OCI-LY1 (cell line): ENCODE measurements at regions not wholly inside any gene's neighbourhood (a gene's known extent, or its start where the extent isn't known, plus 50 kb on each side); places are given as distances from the start of the nearest gene placed in this dataset.
"Not testable (repeated sequence)": the region's sequence is repeated elsewhere in the genome, so short reads cannot be mapped to it uniquely, and the experiment has no call there.

Experiments used
- H2AFZ ChIP-seq: fragments of 200-600 bp; sonication (generic), shearing (Covaris generic); 2 replicates; pipeline ENCODE4 v1.6.0; 2014; ENCODE audit warnings: antibody characterized with exemption, mild to moderate bottlenecking, low read length
- H3F3A ChIP-seq: fragments of 200-600 bp; sonication (generic), shearing (Covaris generic); 2 replicates; pipeline ENCODE4 v1.6.0; 2014; ENCODE audit warnings: mild to moderate bottlenecking, antibody characterized with exemption, low read length, moderate library complexity; ENCODE audit not compliant: insufficient read depth
- H3K27ac ChIP-seq: fragments of 200-600 bp; sonication (generic); 2 replicates; pipeline ENCODE4 v1.5.1; 2014; ENCODE audit warnings: low read length, mixed run types, mild to moderate bottlenecking, low read depth; ENCODE audit not compliant: poor library complexity, severe bottlenecking
- H3K27me3 ChIP-seq: fragments of 200-600 bp; sonication (generic); 2 replicates; pipeline ENCODE4 v1.6.0; 2014; ENCODE audit warnings: antibody characterized with exemption, mild to moderate bottlenecking, low read length, moderate library complexity; ENCODE audit not compliant: insufficient read depth
- H3K36me3 ChIP-seq: fragments of 200-600 bp; sonication (generic); 2 replicates; pipeline ENCODE4 v1.6.1; 2014; ENCODE audit warnings: mild to moderate bottlenecking, antibody characterized with exemption, low read length, moderate library complexity, mixed read lengths; ENCODE audit not compliant: insufficient read depth
- H3K4me1 ChIP-seq: fragments of 200-600 bp; sonication (generic); 2 replicates; pipeline ENCODE4 v1.5.1; 2014; ENCODE audit warnings: mild to moderate bottlenecking, low read length, moderate library complexity; ENCODE audit not compliant: insufficient read depth, severe bottlenecking
- H3K4me2 ChIP-seq: fragments of 200-600 bp; sonication (generic), shearing (Covaris generic); 2 replicates; pipeline ENCODE4 v1.6.1; 2014; ENCODE audit warnings: low read length
- H3K4me3 ChIP-seq: fragments of 200-600 bp; sonication (generic); 2 replicates; pipeline ENCODE4 v1.5.1; 2014; ENCODE audit warnings: low read length, low read depth, mild to moderate bottlenecking, mixed read lengths; ENCODE audit not compliant: poor library complexity, severe bottlenecking
- H3K79me2 ChIP-seq: fragments of 200-600 bp; shearing (Covaris generic); 2 replicates; pipeline ENCODE4 v1.6.1; 2016; ENCODE audit warnings: mixed run types, low read length, mixed read lengths; ENCODE audit not compliant: insufficient read depth
- H3K9ac ChIP-seq: fragments of 200-600 bp; sonication (generic), shearing (Covaris generic); 2 replicates; pipeline ENCODE4 v1.6.1; 2014; ENCODE audit warnings: mild to moderate bottlenecking, low read length, mixed read lengths
- H3K9me2 ChIP-seq: fragments of 200-600 bp; sonication (generic), shearing (Covaris generic); 2 replicates; pipeline ENCODE4 v1.6.1; 2014; ENCODE audit warnings: low read depth, mild to moderate bottlenecking, low read length, mixed read lengths
- H3K9me3 ChIP-seq: fragments of 200-600 bp; shearing (Covaris generic); 2 replicates; pipeline ENCODE4 v1.6.1; 2014; ENCODE audit warnings: low read length, mixed read lengths
- H4K20me1 ChIP-seq: fragments of 200-600 bp; sonication (generic), shearing (Covaris generic); 2 replicates; pipeline ENCODE4 v1.6.0; 2016; ENCODE audit warnings: mild to moderate bottlenecking, low read length; ENCODE audit not compliant: insufficient read depth
- CTCF ChIP-seq: fragments of 200-600 bp; sonication (generic), shearing (Covaris generic); IDR thresholded peaks from 2 replicates; pipeline ENCODE4 v1.5.1; 2017; ENCODE audit warnings: mild to moderate bottlenecking, antibody characterized with exemption, low read length, moderate library complexity, mixed read lengths
- EZH2 ChIP-seq: fragments of 200-600 bp; sonication (generic), shearing (Covaris generic); IDR thresholded peaks from 2 replicates; pipeline ENCODE4 v1.8.0; 2017; ENCODE audit warnings: borderline replicate concordance, mixed run types, mild to moderate bottlenecking, antibody characterized with exemption, low read length, moderate library complexity, mixed read lengths

GRCh38 chr18:60013148-60013547 lies 113.4 kb downstream of the PMAIP1 start:
- H2AFZ ChIP-seq, H3K9me2 ChIP-seq, H3K4me3 ChIP-seq, H3K4me2 ChIP-seq, H3K4me1 ChIP-seq, H3K9ac ChIP-seq, H4K20me1 ChIP-seq, H3K79me2 ChIP-seq, H3K9me3 ChIP-seq, H3K27me3 ChIP-seq, H3K36me3 ChIP-seq, H3F3A ChIP-seq, H3K27ac ChIP-seq: not testable (repeated sequence)

- TF ChIP-seq EZH2: no peak
- TF ChIP-seq CTCF: no peak
- peaks cover 5% of the 10 kb centered on the region; the same call in 1 of the 2 replicates for H3K9me3 ChIP-seq
- H3K36me3 ChIP-seq: no peaks in the 10 kb centered on the region; the same call in 1 of the 2 replicates
These were observed 111.2 kb downstream of the PMAIP1 start for GRCh38 chr18:60010984-60011383.

GRCh38 chr18:60010513-60010912 lies 110.7 kb downstream of the PMAIP1 start:
- no peaks in the 10 kb centered on the region for H3K79me2 ChIP-seq
- no peak for TF ChIP-seq CTCF
- no peak for TF ChIP-seq EZH2
- no peaks in the 10 kb centered on the region for H3F3A ChIP-seq
- H3K27me3 ChIP-seq: no peaks in the 10 kb centered on the region
- no peak overlapping the region for H3K27ac ChIP-seq
- H3K4me3 ChIP-seq: no peak overlapping the region
- H3K4me1 ChIP-seq: no peaks in the 10 kb centered on the region
- no peak overlapping the region for H2AFZ ChIP-seq
- no peaks in the 10 kb centered on the region; the same call in 1 of the 2 replicates for H3K36me3 ChIP-seq
- no peaks in the 10 kb centered on the region for H4K20me1 ChIP-seq
- H3K9me2 ChIP-seq: no peaks in the 10 kb centered on the region
- H3K4me2 ChIP-seq: no peak overlapping the region
- peaks cover 5% of the 10 kb centered on the region; the same call in 1 of the 2 replicates for H3K9me3 ChIP-seq
- H3K9ac ChIP-seq: no peak overlapping the region

More at GRCh38 chr18:60010984-60011383, 111.2 kb downstream of the PMAIP1 start:
- Histone ChIP-seq H3F3A (no peaks in the 10 kb centered on the region), H3K9ac (no peak overlapping the region), H3K27me3 (no peaks in the 10 kb centered on the region), H4K20me1 (no peaks in the 10 kb centered on the region), H3K27ac (no peak overlapping the region), H3K9me2 (no peaks in the 10 kb centered on the region), H3K4me1 (no peaks in the 10 kb centered on the region), H2AFZ (no peak overlapping the region), H3K4me3 (no peak overlapping the region), H3K4me2 (no peak overlapping the region), H3K79me2 (no peaks in the 10 kb centered on the region)

GRCh38 chr18:60007661-60008060 lies 107.9 kb downstream of the PMAIP1 start:
- Histone ChIP-seq H3K79me2 (no peaks in the 10 kb centered on the region), H3K36me3 (no peaks in the 10 kb centered on the region; the same call in 1 of the 2 replicates), H3K9me2 (no peaks in the 10 kb centered on the region), H3K27me3 (no peaks in the 10 kb centered on the region), H3F3A (no peaks in the 10 kb centered on the region), H4K20me1 (no peaks in the 10 kb centered on the region), H3K4me3 (no peak overlapping the region), H3K4me1 (no peaks in the 10 kb centered on the region), H3K4me2 (no peak overlapping the region), H3K9me3 (peaks cover 5% of the 10 kb centered on the region; the same call in 1 of the 2 replicates), H3K9ac (no peak overlapping the region), H2AFZ (no peak overlapping the region), H3K27ac (no peak overlapping the region)
- TF ChIP-seq CTCF: no peak
- no peak for TF ChIP-seq EZH2
